ENCODE measurements at regions not wholly inside any gene's neighbourhood (a gene's known extent, or its start where the extent isn't known, plus 50 kb on each side); places are given as distances from the start of the nearest gene placed in this dataset.

DNA sequence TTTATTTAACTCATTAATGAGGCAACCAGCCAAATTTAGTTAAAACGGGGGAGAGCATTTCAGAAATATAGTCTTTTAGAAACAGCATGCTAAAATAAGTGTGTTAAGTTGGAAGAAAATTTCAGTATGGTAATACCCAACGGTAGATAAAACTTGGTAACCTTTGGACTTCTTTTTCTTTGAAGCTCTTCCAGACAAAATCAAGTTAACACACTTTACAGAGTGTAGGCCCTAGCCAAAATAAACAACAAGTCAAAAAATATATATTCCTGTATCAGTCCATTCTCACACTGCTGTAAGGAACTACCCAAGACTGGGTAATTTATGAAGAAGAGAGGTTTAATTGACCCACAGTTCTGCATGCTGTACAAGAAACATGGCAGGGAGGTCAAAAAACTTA lies 279.6 kb downstream of the HIVEP2 start:
- in situ Hi-C loops (cut with HindIII; ENCODE audit: low pct_unique_long_range_greater_than_20kb, low sequenced_read_pairs), result no loop called here
- DNase-seq (ENCODE audit: low read depth), result no peak

- no peak for DNase-seq (ENCODE audit: low read depth)
- in situ Hi-C loops (cut with HindIII; ENCODE audit: low pct_unique_long_range_greater_than_20kb, low sequenced_read_pairs), result no loop called here
Measured at GRCh38 chr6:142666599-142667185, 278.3 kb downstream of the HIVEP2 start.

DNA sequence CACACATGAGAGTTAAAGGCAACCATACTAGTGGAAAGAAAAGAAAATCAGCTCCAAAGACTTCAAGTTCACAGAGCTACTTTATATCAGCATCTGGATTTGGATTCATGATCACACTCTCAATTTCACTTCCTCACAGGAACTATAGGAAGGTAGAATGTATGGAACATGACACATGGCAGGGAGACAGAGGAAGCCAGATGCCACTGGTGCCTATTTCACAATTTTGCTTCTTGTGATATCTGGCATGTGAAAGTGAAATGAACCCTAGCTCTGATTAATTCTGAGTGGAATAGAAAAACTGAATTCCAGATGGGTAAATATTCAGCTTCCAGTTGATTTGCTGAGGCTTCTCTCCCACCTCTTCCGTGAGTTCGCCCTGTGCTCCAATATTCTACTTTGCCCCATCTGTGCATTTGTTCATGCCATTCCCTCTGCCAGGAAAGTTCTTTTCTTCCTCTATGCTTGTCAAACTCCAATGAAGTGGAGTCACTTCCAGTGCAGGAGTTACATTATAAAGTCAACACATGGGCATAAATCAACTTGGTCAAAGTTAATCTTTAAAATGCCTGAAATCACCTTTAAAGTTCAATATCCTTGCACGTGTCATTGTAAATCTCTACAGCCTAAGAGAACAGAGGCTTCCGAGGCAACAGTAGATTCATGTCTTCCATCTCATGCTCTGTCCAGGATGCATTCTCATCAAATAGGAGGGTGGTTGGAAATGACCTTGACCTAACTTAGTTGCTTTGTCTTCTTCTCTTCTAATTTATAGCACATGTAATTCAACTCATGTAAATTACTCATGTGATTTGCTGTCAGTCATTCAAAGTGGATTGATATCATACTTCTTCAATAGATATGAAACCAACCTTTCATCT lies 275.3 kb downstream of the HIVEP2 start:
- no peak for DNase-seq (ENCODE audit: low read depth)
- in situ Hi-C loops (cut with HindIII; ENCODE audit: low pct_unique_long_range_greater_than_20kb, low sequenced_read_pairs), result no loop called here

GRCh38 chr6:142671791-142672190 lies 273.2 kb downstream of the HIVEP2 start:
- in situ Hi-C loops (cut with HindIII; ENCODE audit: low pct_unique_long_range_greater_than_20kb, low sequenced_read_pairs), result no loop called here
- no peak for DNase-seq (ENCODE audit: low read depth)

DNA sequence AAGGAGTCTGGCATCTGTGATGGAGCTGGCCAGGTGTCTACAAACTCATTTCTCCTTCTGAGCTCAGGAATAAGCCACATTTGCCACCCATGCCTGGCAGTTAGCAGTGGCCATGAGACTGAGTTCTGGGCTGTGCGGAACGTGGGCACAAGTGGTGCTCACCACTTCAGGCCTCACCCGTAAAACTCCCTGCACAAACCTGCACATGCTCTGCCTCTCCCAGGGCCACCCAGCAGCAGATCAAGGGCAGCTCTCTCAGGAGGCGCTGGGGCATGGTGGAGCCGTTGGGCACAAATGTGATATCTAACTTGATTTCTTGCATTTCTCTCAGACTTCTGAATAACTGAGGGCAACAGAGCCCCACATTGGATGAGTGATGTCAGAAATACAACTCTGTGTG lies 269.5 kb downstream of the HIVEP2 start:
- no peak for DNase-seq (ENCODE audit: low read depth)
- in situ Hi-C loops (cut with HindIII; ENCODE audit: low pct_unique_long_range_greater_than_20kb, low sequenced_read_pairs), result no loop called here

DNA sequence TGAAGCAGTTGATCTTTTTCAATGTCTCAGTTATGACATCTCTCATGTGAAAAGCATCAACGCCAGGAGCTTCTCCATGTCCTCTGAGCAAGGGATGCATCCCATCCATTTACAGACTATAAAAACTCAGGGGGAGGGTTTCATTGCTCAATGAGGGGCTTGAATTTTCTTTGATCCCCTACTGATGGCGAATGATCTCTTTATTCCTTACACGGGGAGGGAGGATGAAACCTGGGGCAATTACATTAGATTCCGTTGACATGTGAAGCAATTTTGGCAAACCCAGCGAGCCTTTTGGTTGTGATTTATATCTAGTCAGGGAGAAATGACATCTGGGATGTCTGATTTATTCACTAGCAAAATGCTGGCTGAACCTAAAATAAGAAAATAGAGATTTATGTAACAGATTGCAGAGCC lies 268.9 kb downstream of the HIVEP2 start:
- DNase-seq (ENCODE audit: low read depth), result no peak
- in situ Hi-C loops (cut with HindIII; ENCODE audit: low pct_unique_long_range_greater_than_20kb, low sequenced_read_pairs), result no loop called here

GRCh38 chr6:142676647-142677192 lies 268.3 kb downstream of the HIVEP2 start:
- in situ Hi-C loops (cut with HindIII; ENCODE audit: low pct_unique_long_range_greater_than_20kb, low sequenced_read_pairs), result no loop called here
- DNase-seq (ENCODE audit: low read depth), result no peak

- no peak for DNase-seq (ENCODE audit: low read depth)
- in situ Hi-C loops (cut with HindIII; ENCODE audit: low pct_unique_long_range_greater_than_20kb, low sequenced_read_pairs), result no loop called here
Measured at GRCh38 chr6:142679907-142680700, 264.9 kb downstream of the HIVEP2 start.

DNA sequence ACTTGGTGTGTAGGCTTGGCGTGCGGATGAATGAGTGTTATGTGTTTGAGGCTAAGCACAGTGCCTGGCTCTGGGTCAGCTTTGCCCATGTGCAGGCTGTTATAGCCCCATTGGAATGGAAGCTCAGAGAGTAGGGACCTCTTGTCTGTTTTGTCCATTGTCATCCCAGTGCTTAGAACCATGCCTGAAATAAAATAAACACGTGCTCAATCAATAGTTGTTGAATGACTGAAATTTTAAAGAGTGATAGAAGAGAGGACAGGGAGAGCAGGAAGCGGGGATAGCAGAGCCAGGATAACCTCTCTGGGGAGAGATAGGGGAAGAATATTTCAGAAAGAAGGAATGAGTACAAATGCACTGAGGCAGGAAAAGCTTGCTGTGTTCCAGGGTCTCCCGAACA lies 263.9 kb downstream of the HIVEP2 start:
- in situ Hi-C loops (cut with HindIII; ENCODE audit: low pct_unique_long_range_greater_than_20kb, low sequenced_read_pairs), result no loop called here
- no peak for DNase-seq (ENCODE audit: low read depth)

GRCh38 chr6:142682985-142683384 lies 262.0 kb downstream of the HIVEP2 start:
- in situ Hi-C loops (cut with HindIII; ENCODE audit: low pct_unique_long_range_greater_than_20kb, low sequenced_read_pairs), result no loop called here

GRCh38 chr6:142683714-142684141 lies 261.2 kb downstream of the HIVEP2 start:
- in situ Hi-C loops (cut with HindIII; ENCODE audit: low pct_unique_long_range_greater_than_20kb, low sequenced_read_pairs), result no loop called here
- DNase-seq (ENCODE audit: low read depth), result no peak

More at GRCh38 chr6:142682985-142683384, 262.0 kb downstream of the HIVEP2 start:
- no peak for DNase-seq (ENCODE audit: low read depth)

DNA sequence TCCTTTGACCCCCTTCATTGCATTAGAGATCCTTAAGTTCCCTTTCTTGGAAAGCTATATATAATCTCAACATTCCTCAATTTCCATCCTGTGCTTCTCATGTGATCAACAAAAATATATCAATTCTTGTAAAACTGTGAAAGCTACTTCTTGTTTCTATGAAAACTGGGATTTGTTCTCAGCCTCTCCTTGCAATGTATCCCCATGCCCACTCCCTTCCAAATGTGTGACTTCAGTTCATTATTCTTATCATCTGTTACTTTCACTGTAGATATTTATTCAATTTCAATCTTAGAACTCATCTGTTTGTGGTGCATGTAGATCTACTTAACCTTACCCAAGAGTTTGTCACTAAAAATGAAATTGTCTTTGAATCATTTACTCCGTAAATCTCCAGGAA lies 260.6 kb downstream of the HIVEP2 start:
- in situ Hi-C loops (cut with HindIII; ENCODE audit: low pct_unique_long_range_greater_than_20kb, low sequenced_read_pairs), result no loop called here
- DNase-seq (ENCODE audit: low read depth), result no peak

DNA sequence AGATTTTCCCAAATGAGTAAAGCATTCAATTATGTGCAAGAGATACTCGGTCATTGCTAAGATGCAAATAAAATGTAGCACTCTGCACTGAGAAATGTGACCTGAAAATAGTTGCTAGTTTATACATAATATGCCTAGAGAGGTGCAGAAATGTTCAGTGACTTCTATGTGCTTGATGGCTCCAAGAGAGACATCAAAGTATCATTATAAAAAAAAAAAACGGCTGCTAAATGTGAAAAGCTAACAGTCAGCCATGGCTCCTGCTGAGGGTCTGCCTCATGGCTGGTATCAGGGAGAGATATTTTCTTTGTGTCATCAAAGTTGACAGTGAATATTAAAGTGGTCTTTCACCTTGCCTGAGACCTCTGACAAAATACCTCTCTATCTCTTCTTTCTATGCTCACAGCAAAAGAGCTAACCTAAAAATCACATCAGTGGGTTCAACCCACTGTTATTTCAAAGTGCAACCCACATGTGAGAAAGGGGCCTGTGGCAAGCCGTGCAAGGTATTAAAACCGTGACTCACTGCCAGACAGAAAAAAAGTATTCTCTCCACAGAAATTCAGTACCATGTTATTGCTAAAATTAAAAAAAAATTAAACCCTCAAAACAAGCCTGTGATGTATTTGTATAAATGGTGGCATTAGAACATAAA lies 259.0 kb downstream of the HIVEP2 start:
- in situ Hi-C loops (cut with HindIII; ENCODE audit: low pct_unique_long_range_greater_than_20kb, low sequenced_read_pairs), result no loop called here
- no peak for DNase-seq (ENCODE audit: low read depth)

DNA sequence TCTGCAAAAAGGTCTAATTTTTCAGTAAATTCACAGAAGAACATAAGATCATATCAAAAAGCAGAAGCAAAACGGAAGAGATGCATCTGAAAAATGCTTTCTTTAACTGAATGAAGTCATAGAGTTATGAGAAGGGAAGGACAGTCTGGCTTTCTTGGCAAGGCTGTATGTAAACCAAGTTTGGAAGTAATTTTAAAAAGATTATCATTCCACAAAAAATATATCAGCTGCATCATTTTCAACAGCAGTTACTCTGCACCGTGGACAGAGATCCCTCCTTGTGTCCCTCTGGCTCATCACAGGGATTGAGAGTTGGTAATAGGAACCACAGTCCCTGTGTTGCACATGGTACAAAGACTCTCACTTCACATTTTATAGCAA lies 258.5 kb downstream of the HIVEP2 start:
- no peak for DNase-seq (ENCODE audit: low read depth)
- in situ Hi-C loops (cut with HindIII; ENCODE audit: low pct_unique_long_range_greater_than_20kb, low sequenced_read_pairs), result no loop called here

- peak; percentile 52 for DNase-seq (ENCODE audit: low read depth)
- in situ Hi-C loops (cut with HindIII; ENCODE audit: low pct_unique_long_range_greater_than_20kb, low sequenced_read_pairs), result no loop called here
Measured at GRCh38 chr6:142692942-142693341, 252.0 kb downstream of the HIVEP2 start.

DNA sequence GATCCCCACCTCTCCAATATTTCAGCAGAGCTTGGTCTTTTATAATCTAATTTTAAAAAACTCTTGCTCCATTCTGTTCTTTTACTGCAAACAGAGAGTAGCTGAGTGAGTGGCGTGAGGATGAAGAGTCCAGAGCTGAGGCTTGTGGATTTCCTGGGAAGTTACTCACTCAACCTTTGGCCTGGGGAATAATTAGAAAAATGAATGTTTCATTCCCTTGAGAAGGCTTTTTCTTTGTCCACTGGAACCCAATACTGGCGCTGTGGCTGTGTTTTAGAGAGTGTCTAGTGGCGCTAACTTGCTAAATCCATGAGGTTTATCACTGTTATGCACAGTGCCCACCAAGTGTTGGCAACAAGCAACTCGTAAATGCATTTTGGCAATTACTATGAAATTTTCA lies 251.5 kb downstream of the HIVEP2 start:
- no peak for DNase-seq (ENCODE audit: low read depth)
- in situ Hi-C loops (cut with HindIII; ENCODE audit: low pct_unique_long_range_greater_than_20kb, low sequenced_read_pairs), result no loop called here

DNA sequence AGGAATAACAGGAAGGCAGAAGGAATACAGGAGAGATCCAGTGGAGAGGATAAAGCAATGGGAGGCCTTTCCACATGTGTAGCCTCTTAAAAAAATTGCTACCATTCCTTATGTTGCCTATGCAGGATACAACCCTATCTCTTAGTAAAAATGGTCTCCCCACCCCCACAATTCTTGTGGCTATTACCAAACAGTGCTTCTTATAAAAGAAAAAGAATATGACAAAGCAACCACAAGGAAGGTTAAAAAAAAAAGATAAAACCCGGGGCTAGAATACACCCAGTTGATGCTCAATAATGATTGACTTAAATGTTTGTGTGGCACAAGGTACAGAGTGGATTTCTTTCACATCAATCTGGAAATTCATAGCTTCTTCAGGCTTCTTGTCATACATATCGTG lies 250.9 kb downstream of the HIVEP2 start:
- no peak for DNase-seq (ENCODE audit: low read depth)
- in situ Hi-C loops (cut with HindIII; ENCODE audit: low pct_unique_long_range_greater_than_20kb, low sequenced_read_pairs), result no loop called here

GRCh38 chr6:142695016-142695415 lies 250.0 kb downstream of the HIVEP2 start:
- no peak for DNase-seq (ENCODE audit: low read depth)
- in situ Hi-C loops (cut with HindIII; ENCODE audit: low pct_unique_long_range_greater_than_20kb, low sequenced_read_pairs), result no loop called here

All from Caki2 (cell line).